Right lobe of liver (tissue), 4 donors: ENCODE measurements at regions not wholly inside any gene's neighbourhood (a gene's known extent, or its start where the extent isn't known, plus 50 kb on each side); places are given as distances from the start of the nearest gene placed in this dataset.
"Not testable (repeated sequence)": the region's sequence is repeated elsewhere in the genome, so short reads cannot be mapped to it uniquely, and the experiment has no call there.

Experiments used
- POLR2A ChIP-seq: fragments of 450-650 bp; IDR thresholded peaks from one replicate; pipeline ENCODE4 v1.6.1; 2017; ENCODE audit warnings: antibody characterized with exemption, mild to moderate bottlenecking
- TF ChIP-seq, protein P1 (sequence below), 4 donors: fragments of 200-600 bp in 3 of 4; fragments of 450-650 bp in 1 of 4; IDR thresholded peaks; one replicate each; pipeline versions ENCODE4 v1.5.1 to v1.8.0; 2016 to 2022; ENCODE audit warnings: antibody characterized with exemption in 4 of 4, mild to moderate bottlenecking in 2 of 4
- donor health status: DM: no; HTN: no; CAD: no.
- donor health status: DM: no; HTN: no; CAD: no.
- donor health status: DM: no; HTN: yes; CAD: no.

DNA sequence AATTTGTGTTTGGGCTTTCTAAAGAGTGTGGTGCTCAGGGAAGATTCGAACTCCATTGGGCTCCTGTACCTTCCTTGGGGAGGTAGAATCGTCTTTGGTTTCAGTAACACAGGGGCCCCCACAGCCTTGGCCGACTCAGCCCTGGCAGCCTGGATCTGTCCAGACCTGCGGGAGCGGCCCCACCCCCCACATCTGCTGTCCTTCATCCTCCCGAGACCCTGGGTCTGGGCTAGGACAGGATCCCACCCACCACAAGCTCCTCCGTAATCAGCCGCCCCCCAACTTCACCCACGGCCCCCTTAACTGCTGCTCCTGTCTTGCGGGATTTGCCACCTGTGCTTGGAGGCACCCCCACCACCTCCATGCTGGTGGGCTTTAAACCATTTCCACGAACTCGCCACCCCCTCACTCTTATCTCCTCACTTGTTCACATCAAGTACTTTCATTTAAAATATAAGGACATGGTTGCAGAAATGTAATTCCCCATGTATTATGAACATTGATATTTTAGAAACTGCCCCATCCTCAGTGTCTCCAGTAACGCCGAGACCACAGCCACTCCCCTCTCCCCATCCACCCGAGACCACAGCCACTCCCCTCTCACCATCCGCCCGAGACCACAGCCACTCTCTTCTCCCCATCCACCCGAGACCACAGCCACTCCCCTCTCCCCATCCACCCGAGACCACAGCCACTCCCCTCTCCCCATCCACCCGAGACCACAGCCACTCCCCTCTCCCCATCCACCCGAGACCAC, 84.7 kb upstream of the SFSWAP start:
- TF ChIP-seq, protein P1, sequence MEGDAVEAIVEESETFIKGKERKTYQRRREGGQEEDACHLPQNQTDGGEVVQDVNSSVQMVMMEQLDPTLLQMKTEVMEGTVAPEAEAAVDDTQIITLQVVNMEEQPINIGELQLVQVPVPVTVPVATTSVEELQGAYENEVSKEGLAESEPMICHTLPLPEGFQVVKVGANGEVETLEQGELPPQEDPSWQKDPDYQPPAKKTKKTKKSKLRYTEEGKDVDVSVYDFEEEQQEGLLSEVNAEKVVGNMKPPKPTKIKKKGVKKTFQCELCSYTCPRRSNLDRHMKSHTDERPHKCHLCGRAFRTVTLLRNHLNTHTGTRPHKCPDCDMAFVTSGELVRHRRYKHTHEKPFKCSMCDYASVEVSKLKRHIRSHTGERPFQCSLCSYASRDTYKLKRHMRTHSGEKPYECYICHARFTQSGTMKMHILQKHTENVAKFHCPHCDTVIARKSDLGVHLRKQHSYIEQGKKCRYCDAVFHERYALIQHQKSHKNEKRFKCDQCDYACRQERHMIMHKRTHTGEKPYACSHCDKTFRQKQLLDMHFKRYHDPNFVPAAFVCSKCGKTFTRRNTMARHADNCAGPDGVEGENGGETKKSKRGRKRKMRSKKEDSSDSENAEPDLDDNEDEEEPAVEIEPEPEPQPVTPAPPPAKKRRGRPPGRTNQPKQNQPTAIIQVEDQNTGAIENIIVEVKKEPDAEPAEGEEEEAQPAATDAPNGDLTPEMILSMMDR (IDR thresholded peaks at IDR 0.05): not testable (repeated sequence)
- not testable (repeated sequence) for TF ChIP-seq POLR2A
